Choroid plexus epithelial cell (primary cell): ENCODE measurements at regions not wholly inside any gene's neighbourhood (a gene's known extent, or its start where the extent isn't known, plus 50 kb on each side); places are given as distances from the start of the nearest gene placed in this dataset.

ENCODE experiments used
- DNase-seq: peaks from one replicate; pipeline ENCODE4 v3.0.0-alpha.2; 2010; ENCODE audit warnings: low read depth
- H3K4me3 ChIP-seq: 2 replicates; pipeline ENCODE4 v1.5.1; 2011; ENCODE audit warnings: low read depth, mild to moderate bottlenecking, control low read depth, low read length, moderate library complexity
- CTCF ChIP-seq: conservative IDR thresholded peaks from 2 replicates; pipeline ENCODE4 v1.5.1; 2011; ENCODE audit warnings: low read depth, mild to moderate bottlenecking, control low read depth, inconsistent platforms, low read length, moderate library complexity

GRCh38 chr7:52980129-52980528, 55.3 kb upstream of the POM121L12 start:
- no peak for TF ChIP-seq CTCF
- no peak for DNase-seq
- H3K4me3 ChIP-seq = no peak overlapping the region

DNA sequence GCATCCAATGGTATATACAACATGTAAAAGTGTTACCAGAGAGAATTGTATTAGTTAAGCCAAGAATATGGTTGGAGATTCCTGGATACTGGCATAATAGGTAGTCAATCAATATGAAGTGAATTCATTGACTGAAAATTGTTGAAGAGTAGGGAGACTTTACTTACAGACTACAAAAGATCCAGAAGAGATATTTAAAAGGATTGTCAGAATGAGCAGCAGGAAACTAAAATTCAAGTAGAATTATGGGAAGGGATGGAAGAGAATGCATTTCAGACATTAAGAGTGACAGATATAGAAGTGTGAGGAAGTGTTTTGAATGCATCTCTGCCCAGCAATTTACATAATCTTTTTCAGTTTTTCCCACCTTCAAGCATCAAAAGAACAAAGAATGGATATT, 62.3 kb upstream of the POM121L12 start:
- DNase-seq = no peak
- no peak overlapping the region for H3K4me3 ChIP-seq
- no peak for TF ChIP-seq CTCF

GRCh38 chr7:52962402-52963076, 72.9 kb upstream of the POM121L12 start:
- TF ChIP-seq CTCF = no peak
- DNase-seq = no peak
- H3K4me3 ChIP-seq = no peak overlapping the region

DNA sequence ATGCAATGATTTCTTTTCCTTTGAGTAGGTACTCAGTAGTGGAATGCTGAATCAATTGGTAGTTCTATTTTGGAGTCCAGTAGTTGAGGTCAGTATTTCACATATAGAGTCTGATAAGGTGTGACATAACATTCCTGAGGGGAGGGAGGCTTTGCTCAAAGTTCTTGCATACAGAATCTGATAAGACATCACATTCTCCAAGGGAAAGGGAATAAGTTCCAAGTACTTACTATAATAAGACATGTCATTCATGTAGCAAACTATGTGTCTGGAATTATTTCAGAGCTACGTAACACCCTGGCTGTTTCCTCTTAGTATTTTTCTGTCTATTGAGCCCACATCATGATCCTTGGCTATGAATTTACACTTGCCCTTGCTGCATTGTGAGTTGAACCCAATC, 74.3 kb upstream of the POM121L12 start:
- TF ChIP-seq CTCF = no peak
- no peak for DNase-seq
- no peak overlapping the region for H3K4me3 ChIP-seq

DNA sequence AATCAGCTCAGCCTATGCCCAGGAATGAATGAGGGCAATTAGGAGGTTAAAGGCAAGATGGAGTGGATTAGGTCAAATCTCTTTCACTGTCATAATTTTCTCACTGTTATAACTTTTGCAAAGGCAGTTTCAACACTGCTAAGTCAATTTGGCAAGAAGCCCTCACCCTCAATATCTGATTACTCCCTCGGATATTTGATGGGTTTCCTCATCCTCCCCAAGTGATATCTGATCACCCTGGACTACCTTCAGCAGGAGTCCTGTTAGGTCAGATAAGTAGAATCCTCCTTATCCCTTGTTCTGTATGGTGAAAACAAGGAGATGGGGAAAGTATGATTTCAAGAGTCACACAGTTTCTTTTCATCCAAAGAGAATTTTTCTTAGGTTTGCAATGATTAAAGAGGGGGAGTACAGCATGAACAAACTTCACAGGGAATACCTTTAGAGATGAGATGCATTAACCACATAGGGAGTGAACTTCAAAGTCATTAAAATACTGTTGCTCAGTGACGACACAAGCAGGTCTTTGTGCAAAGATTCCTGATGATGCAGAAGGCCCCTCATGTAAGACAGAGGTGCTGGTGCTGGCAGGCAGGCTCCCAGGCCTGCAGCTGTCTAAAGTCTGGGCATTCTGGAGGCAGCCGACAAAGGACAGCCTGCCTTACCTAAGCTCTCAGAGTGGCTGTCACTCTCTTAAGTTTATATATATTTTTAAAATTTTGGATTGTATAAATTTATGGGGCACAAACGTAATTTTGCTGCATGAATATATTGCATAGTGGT, 75.4 kb upstream of the POM121L12 start:
- TF ChIP-seq CTCF = no peak

GRCh38 chr7:52959336-52959735, 76.1 kb upstream of the POM121L12 start:
- H3K4me3 ChIP-seq = no peak overlapping the region
- no peak for DNase-seq
- no peak for TF ChIP-seq CTCF

More for the DNA sequence above, 75.4 kb upstream of the POM121L12 start:
- H3K4me3 ChIP-seq = no peak overlapping the region
- no peak for DNase-seq
